ENCODE measurements at regions not wholly inside any gene's neighbourhood (a gene's known extent, or its start where the extent isn't known, plus 50 kb on each side); places are given as distances from the start of the nearest gene placed in this dataset.

- DNase-seq (ENCODE audit: low read depth in 4 of 4, low spot score in 2 of 4), result no peak
Measured at GRCh38 chr5:145141534-145141933, 693.6 kb downstream of the PRELID2 start.

- DNase-seq (ENCODE audit: low read depth in 4 of 4, low spot score in 2 of 4), result no peak
Measured at GRCh38 chr5:145130996-145131395, 704.1 kb downstream of the PRELID2 start.

GRCh38 chr5:145129797-145130196, 705.3 kb downstream of the PRELID2 start:
- DNase-seq (ENCODE audit: low read depth in 4 of 4, low spot score in 2 of 4), result no peak

GRCh38 chr5:145124806-145125205, 710.3 kb downstream of the PRELID2 start:
- no peak for DNase-seq (ENCODE audit: low read depth in 4 of 4, low spot score in 2 of 4)

- DNase-seq (ENCODE audit: low read depth in 4 of 4, low spot score in 2 of 4), result no peak
Measured at GRCh38 chr5:145118611-145119010, 716.5 kb downstream of the PRELID2 start.

GRCh38 chr5:145118127-145118526, 717.0 kb downstream of the PRELID2 start:
- no peak for DNase-seq (ENCODE audit: low read depth in 4 of 4, low spot score in 2 of 4)

GRCh38 chr5:145117285-145117684, 717.9 kb downstream of the PRELID2 start:
- DNase-seq (ENCODE audit: low read depth in 4 of 4, low spot score in 2 of 4), result no peak

- DNase-seq (ENCODE audit: low read depth in 4 of 4, low spot score in 2 of 4), result no peak
Measured at GRCh38 chr5:145111420-145111819, 723.7 kb downstream of the PRELID2 start.

- DNase-seq (ENCODE audit: low read depth in 4 of 4, low spot score in 2 of 4), result no peak
Measured at GRCh38 chr5:145110834-145111233, 724.3 kb downstream of the PRELID2 start.

- DNase-seq (ENCODE audit: low read depth in 4 of 4, low spot score in 2 of 4), result no peak
Measured at GRCh38 chr5:145110181-145110580, 725.0 kb downstream of the PRELID2 start.

GRCh38 chr5:145105384-145105783, 729.8 kb downstream of the PRELID2 start:
- DNase-seq (ENCODE audit: low read depth in 4 of 4, low spot score in 2 of 4), result no peak

GRCh38 chr5:145104106-145104505, 731.0 kb downstream of the PRELID2 start:
- DNase-seq (ENCODE audit: low read depth in 4 of 4, low spot score in 2 of 4), result no peak

GRCh38 chr5:145101246-145101645, 733.9 kb downstream of the PRELID2 start:
- DNase-seq (ENCODE audit: low read depth in 4 of 4, low spot score in 2 of 4), result no peak

- DNase-seq (ENCODE audit: low read depth in 4 of 4, low spot score in 2 of 4), result no peak
Measured at GRCh38 chr5:145090115-145090514, 745.0 kb downstream of the PRELID2 start.

- DNase-seq (ENCODE audit: low read depth in 4 of 4, low spot score in 2 of 4), result no peak
Measured at GRCh38 chr5:145084834-145085233, 750.3 kb downstream of the PRELID2 start.

GRCh38 chr5:145077028-145077427, 758.1 kb downstream of the PRELID2 start:
- DNase-seq (ENCODE audit: low read depth in 4 of 4, low spot score in 2 of 4), result no peak

GRCh38 chr5:145076040-145076439, 759.1 kb downstream of the PRELID2 start:
- no peak for DNase-seq (ENCODE audit: low read depth in 4 of 4, low spot score in 2 of 4)

GRCh38 chr5:145072889-145073288, 762.3 kb downstream of the PRELID2 start:
- DNase-seq (ENCODE audit: low read depth in 4 of 4, low spot score in 2 of 4), result peak in 2 of 4 donors; percentile 38 to 50

- DNase-seq (ENCODE audit: low read depth in 4 of 4, low spot score in 2 of 4), result no peak
Measured at GRCh38 chr5:145068721-145069120, 766.4 kb downstream of the PRELID2 start.

GRCh38 chr5:145062280-145063062, 772.7 kb downstream of the PRELID2 start:
- DNase-seq (ENCODE audit: low read depth in 4 of 4, low spot score in 2 of 4), result no peak

GRCh38 chr5:145056800-145057199, 778.3 kb downstream of the PRELID2 start:
- DNase-seq (ENCODE audit: low read depth in 4 of 4, low spot score in 2 of 4), result no peak

GRCh38 chr5:145050181-145050580, 785.0 kb downstream of the PRELID2 start:
- DNase-seq (ENCODE audit: low read depth in 4 of 4, low spot score in 2 of 4), result no peak

- DNase-seq (ENCODE audit: low read depth in 4 of 4, low spot score in 2 of 4), result no peak
Measured at GRCh38 chr5:145044970-145045369, 790.2 kb downstream of the PRELID2 start.
